H1 (cell line): ENCODE measurements at regions not wholly inside any gene's neighbourhood (a gene's known extent, or its start where the extent isn't known, plus 50 kb on each side); places are given as distances from the start of the nearest gene placed in this dataset.

Source experiments
- BRCA1 ChIP-seq: IDR thresholded peaks from 2 replicates; pipeline ENCODE4 v1.6.1; 2012; ENCODE audit warnings: low read depth, low read length, improper control_type of control experiment
- CBX8 ChIP-seq: fragments of 300-800, 300-1000 bp; sonication (generic); IDR thresholded peaks from 2 replicates; pipeline ENCODE4 v1.7.1; 2016; ENCODE audit warnings: low read depth, low read length, borderline replicate concordance
- CREB1 ChIP-seq: IDR thresholded peaks from 2 replicates; pipeline ENCODE4 v1.6.1; 2012; ENCODE audit warnings: inconsistent platforms
- HDAC6 ChIP-seq: IDR thresholded peaks from one replicate; pipeline ENCODE4 v1.7.1; 2012; ENCODE audit warnings: low read depth, mild to moderate bottlenecking, inconsistent platforms, low read length, moderate library complexity
- KDM1A ChIP-seq: fragments of 200-600, 300-600 bp; sonication (generic); IDR thresholded peaks from 2 replicates; pipeline ENCODE4 v1.7.1; 2016; ENCODE audit warnings: mild to moderate bottlenecking, low read length, borderline replicate concordance
- NRF1 ChIP-seq: IDR thresholded peaks from 2 replicates; pipeline ENCODE4 v1.6.1; 2011; ENCODE audit warnings: mild to moderate bottlenecking, low read depth, low read length, improper control_type of control experiment
- POLR2A ChIP-seq, 2 experiments: IDR thresholded peaks; 1 replicate in 1 of 2; 2 replicates in 1 of 2; pipeline ENCODE4 v1.6.1; 2011; ENCODE audit warnings: low read depth in 2 of 2, low read length in 2 of 2, mild to moderate bottlenecking in 2 of 2; ENCODE audit errors: control extremely low read depth in 1 of 2
- RFX5 ChIP-seq: IDR thresholded peaks from 2 replicates; pipeline ENCODE4 v1.6.1; 2011; ENCODE audit warnings: low read depth, low read length, improper control_type of control experiment, borderline replicate concordance
- TAF1 ChIP-seq: IDR thresholded peaks from 2 replicates; pipeline ENCODE4 v1.6.1; 2011; ENCODE audit warnings: mild to moderate bottlenecking, low read depth, low read length
- TF ChIP-seq, protein P1 (sequence below): fragments of 300-600 bp; sonication (generic); IDR thresholded peaks from 2 replicates; pipeline ENCODE4 v1.7.1; 2012; ENCODE audit warnings: low read length, moderate library complexity, mild to moderate bottlenecking, inconsistent platforms; ENCODE audit not compliant: insufficient replicate concordance
- TF ChIP-seq, protein P2 (sequence below), 3 experiments: IDR thresholded peaks; 1 replicate in 2 of 3; 2 replicates in 1 of 3; pipeline versions ENCODE4 v1.5.1 to v1.6.1; 2011; ENCODE audit warnings: low read length in 3 of 3, mild to moderate bottlenecking in 3 of 3, inconsistent platforms in 2 of 3, low read depth in 1 of 3, moderate library complexity in 1 of 3; ENCODE audit not compliant: insufficient read depth in 1 of 3; ENCODE audit errors: control extremely low read depth in 1 of 3

DNA sequence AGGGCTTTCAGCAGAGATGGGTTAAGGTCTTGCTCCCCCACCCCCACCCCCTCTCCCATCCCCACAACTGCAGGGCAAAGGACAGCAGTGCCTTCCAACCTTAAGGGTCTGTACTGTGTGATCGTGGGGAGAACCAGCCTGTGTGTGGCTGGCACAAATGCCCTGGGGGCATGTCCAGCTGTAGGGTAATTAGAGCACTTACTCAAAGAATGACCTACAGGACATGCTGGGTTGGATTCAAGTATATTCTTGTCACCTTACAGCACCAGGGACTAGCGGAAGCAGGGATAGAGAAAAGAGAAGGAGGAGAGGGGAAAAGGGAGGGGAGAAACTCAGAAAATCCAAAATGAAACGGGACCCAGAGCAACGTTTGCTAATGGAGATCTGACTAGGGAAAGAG is 191.3 kb upstream of the GATB start:
- TF ChIP-seq BRCA1 (no peak), RFX5 (no peak), NRF1 (no peak), POLR2A (IDR thresholded peaks at IDR 0.05; ENCODE audit: control extremely low read depth in 1 of 2, low read depth in 2 of 2, low read length in 2 of 2) (no peak), HDAC6 (no peak), KDM1A (no peak), CREB1 (no peak), TAF1 (no peak), CBX8 (no peak)
- TF ChIP-seq, protein P1, sequence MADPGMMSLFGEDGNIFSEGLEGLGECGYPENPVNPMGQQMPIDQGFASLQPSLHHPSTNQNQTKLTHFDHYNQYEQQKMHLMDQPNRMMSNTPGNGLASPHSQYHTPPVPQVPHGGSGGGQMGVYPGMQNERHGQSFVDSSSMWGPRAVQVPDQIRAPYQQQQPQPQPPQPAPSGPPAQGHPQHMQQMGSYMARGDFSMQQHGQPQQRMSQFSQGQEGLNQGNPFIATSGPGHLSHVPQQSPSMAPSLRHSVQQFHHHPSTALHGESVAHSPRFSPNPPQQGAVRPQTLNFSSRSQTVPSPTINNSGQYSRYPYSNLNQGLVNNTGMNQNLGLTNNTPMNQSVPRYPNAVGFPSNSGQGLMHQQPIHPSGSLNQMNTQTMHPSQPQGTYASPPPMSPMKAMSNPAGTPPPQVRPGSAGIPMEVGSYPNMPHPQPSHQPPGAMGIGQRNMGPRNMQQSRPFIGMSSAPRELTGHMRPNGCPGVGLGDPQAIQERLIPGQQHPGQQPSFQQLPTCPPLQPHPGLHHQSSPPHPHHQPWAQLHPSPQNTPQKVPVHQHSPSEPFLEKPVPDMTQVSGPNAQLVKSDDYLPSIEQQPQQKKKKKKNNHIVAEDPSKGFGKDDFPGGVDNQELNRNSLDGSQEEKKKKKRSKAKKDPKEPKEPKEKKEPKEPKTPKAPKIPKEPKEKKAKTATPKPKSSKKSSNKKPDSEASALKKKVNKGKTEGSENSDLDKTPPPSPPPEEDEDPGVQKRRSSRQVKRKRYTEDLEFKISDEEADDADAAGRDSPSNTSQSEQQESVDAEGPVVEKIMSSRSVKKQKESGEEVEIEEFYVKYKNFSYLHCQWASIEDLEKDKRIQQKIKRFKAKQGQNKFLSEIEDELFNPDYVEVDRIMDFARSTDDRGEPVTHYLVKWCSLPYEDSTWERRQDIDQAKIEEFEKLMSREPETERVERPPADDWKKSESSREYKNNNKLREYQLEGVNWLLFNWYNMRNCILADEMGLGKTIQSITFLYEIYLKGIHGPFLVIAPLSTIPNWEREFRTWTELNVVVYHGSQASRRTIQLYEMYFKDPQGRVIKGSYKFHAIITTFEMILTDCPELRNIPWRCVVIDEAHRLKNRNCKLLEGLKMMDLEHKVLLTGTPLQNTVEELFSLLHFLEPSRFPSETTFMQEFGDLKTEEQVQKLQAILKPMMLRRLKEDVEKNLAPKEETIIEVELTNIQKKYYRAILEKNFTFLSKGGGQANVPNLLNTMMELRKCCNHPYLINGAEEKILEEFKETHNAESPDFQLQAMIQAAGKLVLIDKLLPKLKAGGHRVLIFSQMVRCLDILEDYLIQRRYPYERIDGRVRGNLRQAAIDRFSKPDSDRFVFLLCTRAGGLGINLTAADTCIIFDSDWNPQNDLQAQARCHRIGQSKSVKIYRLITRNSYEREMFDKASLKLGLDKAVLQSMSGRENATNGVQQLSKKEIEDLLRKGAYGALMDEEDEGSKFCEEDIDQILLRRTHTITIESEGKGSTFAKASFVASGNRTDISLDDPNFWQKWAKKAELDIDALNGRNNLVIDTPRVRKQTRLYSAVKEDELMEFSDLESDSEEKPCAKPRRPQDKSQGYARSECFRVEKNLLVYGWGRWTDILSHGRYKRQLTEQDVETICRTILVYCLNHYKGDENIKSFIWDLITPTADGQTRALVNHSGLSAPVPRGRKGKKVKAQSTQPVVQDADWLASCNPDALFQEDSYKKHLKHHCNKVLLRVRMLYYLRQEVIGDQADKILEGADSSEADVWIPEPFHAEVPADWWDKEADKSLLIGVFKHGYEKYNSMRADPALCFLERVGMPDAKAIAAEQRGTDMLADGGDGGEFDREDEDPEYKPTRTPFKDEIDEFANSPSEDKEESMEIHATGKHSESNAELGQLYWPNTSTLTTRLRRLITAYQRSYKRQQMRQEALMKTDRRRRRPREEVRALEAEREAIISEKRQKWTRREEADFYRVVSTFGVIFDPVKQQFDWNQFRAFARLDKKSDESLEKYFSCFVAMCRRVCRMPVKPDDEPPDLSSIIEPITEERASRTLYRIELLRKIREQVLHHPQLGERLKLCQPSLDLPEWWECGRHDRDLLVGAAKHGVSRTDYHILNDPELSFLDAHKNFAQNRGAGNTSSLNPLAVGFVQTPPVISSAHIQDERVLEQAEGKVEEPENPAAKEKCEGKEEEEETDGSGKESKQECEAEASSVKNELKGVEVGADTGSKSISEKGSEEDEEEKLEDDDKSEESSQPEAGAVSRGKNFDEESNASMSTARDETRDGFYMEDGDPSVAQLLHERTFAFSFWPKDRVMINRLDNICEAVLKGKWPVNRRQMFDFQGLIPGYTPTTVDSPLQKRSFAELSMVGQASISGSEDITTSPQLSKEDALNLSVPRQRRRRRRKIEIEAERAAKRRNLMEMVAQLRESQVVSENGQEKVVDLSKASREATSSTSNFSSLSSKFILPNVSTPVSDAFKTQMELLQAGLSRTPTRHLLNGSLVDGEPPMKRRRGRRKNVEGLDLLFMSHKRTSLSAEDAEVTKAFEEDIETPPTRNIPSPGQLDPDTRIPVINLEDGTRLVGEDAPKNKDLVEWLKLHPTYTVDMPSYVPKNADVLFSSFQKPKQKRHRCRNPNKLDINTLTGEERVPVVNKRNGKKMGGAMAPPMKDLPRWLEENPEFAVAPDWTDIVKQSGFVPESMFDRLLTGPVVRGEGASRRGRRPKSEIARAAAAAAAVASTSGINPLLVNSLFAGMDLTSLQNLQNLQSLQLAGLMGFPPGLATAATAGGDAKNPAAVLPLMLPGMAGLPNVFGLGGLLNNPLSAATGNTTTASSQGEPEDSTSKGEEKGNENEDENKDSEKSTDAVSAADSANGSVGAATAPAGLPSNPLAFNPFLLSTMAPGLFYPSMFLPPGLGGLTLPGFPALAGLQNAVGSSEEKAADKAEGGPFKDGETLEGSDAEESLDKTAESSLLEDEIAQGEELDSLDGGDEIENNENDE, result no peak
- TF ChIP-seq, protein P2, sequence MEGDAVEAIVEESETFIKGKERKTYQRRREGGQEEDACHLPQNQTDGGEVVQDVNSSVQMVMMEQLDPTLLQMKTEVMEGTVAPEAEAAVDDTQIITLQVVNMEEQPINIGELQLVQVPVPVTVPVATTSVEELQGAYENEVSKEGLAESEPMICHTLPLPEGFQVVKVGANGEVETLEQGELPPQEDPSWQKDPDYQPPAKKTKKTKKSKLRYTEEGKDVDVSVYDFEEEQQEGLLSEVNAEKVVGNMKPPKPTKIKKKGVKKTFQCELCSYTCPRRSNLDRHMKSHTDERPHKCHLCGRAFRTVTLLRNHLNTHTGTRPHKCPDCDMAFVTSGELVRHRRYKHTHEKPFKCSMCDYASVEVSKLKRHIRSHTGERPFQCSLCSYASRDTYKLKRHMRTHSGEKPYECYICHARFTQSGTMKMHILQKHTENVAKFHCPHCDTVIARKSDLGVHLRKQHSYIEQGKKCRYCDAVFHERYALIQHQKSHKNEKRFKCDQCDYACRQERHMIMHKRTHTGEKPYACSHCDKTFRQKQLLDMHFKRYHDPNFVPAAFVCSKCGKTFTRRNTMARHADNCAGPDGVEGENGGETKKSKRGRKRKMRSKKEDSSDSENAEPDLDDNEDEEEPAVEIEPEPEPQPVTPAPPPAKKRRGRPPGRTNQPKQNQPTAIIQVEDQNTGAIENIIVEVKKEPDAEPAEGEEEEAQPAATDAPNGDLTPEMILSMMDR (IDR thresholded peaks at IDR 0.05; ENCODE audit: control extremely low read depth in 1 of 3, insufficient read depth in 1 of 3, low read depth in 1 of 3, low read length in 3 of 3), result no peak
